HFFc6 (cell line): ENCODE measurements at regions not wholly inside any gene's neighbourhood (a gene's known extent, or its start where the extent isn't known, plus 50 kb on each side); places are given as distances from the start of the nearest gene placed in this dataset.

Experiments
- DNase-seq: peaks from one replicate; pipeline ENCODE4 v3.0.0-alpha.2; 2018
- H3K27ac Mint-ChIP-seq: 2 replicates; pipeline ENCODE4 v1.8.0; 2020; ENCODE audit warnings: mild to moderate bottlenecking, mixed read lengths
- H3K27me3 Mint-ChIP-seq: 2 replicates; pipeline ENCODE4 v1.8.0; 2021; ENCODE audit warnings: mild to moderate bottlenecking, moderate library complexity, mixed read lengths; ENCODE audit not compliant: insufficient read depth
- H3K36me3 Mint-ChIP-seq: 2 replicates; pipeline ENCODE4 v1.8.0; 2021; ENCODE audit warnings: low read depth, mixed read lengths
- H3K4me1 Mint-ChIP-seq: 2 replicates; pipeline ENCODE4 v1.8.0; 2020; ENCODE audit warnings: low read depth, mixed read lengths
- H3K4me3 Mint-ChIP-seq: 2 replicates; pipeline ENCODE4 v1.8.0; 2020; ENCODE audit warnings: mild to moderate bottlenecking, moderate library complexity, mixed read lengths
- H3K9me3 Mint-ChIP-seq: 2 replicates; pipeline ENCODE4 v1.8.0; 2020; ENCODE audit warnings: mild to moderate bottlenecking, mixed read lengths
- TF ChIP-seq, protein P1 (sequence below): fragments of 200-600 bp; sonication (generic); IDR thresholded peaks from 2 replicates; pipeline ENCODE4 v1.5.0; 2021; ENCODE audit warnings: antibody characterized with exemption, mild to moderate bottlenecking

DNA sequence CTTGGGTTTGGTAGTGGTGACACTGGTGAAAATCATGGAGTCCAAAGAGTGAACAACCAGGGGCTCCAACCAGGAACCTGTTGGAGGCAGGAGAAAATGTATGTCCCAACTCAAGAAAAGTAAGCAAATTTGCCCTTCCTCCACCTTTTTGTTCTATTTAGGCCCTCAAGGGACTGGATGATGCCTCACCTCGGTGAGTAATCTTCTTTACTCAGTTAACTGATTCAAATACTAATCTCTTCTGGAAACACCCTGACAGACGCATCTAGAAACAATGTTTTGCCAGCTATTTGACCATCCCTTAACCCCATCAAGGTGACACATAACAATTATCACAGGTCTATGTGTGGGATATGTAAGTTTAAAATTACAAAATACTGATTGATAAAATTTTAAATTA, 272.4 kb upstream of the FOXG1 start:
- Mint-ChIP-seq H3K9me3 (peaks cover 30% of the 10 kb centered on the region), H3K27me3 (no peaks in the 10 kb centered on the region), H3K4me3 (no peak overlapping the region), H3K36me3 (no peaks in the 10 kb centered on the region; the same call in 1 of the 2 replicates), H3K27ac (no peak overlapping the region), H3K4me1 (no peaks in the 10 kb centered on the region)
- TF ChIP-seq, protein P1, sequence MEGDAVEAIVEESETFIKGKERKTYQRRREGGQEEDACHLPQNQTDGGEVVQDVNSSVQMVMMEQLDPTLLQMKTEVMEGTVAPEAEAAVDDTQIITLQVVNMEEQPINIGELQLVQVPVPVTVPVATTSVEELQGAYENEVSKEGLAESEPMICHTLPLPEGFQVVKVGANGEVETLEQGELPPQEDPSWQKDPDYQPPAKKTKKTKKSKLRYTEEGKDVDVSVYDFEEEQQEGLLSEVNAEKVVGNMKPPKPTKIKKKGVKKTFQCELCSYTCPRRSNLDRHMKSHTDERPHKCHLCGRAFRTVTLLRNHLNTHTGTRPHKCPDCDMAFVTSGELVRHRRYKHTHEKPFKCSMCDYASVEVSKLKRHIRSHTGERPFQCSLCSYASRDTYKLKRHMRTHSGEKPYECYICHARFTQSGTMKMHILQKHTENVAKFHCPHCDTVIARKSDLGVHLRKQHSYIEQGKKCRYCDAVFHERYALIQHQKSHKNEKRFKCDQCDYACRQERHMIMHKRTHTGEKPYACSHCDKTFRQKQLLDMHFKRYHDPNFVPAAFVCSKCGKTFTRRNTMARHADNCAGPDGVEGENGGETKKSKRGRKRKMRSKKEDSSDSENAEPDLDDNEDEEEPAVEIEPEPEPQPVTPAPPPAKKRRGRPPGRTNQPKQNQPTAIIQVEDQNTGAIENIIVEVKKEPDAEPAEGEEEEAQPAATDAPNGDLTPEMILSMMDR, result no peak
- DNase-seq, result no peak

DNA sequence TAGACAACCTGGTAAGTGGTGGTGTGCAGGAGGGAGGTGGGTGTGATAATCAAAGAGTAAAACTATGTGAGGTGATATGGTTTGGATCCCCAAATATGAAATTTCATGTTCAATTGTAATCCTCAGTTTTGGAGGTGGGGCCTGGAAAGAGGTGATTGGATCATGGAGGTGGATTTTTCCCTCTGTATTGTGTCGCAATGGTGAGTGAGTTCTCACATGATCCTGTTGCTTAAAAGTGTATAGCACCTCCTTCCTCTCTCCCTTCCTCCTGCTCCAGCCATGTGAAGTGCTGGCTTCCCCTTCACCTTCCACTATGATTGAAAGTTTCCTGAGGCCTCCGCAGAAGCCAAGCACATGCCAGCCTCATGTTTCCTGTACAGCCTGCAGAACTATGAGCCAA, 270.2 kb upstream of the FOXG1 start:
- TF ChIP-seq, protein P1, result no peak
- Mint-ChIP-seq H3K27me3 (no peaks in the 10 kb centered on the region), H3K27ac (no peak overlapping the region), H3K36me3 (no peaks in the 10 kb centered on the region; the same call in 1 of the 2 replicates), H3K4me1 (no peaks in the 10 kb centered on the region), H3K4me3 (no peak overlapping the region), H3K9me3 (peaks cover 40% of the 10 kb centered on the region)
- DNase-seq, result no peak

DNA sequence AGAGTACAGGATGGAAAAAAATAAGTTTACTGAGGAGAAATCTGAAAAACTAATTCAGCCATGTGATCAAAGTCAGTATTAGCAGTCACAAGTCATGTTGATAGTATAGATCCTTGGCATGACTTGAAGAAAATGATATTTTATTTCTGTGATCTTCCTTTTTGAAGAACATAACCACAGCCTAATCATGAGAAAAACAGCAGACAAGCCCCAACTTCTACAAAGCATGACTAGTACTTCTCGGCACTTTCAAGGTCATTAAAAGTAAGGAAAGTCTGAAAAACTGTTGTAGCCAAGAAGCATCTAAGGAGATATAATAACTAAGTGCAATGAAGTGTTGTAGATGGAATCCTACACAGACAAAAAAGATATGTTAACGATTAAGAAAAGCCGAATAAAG, 264.1 kb upstream of the FOXG1 start:
- no peaks in the 10 kb centered on the region for H3K4me1 Mint-ChIP-seq
- TF ChIP-seq, protein P1, result no peak
- no peaks in the 10 kb centered on the region for H3K27me3 Mint-ChIP-seq
- H3K36me3 Mint-ChIP-seq, result peaks cover 1% of the 10 kb centered on the region; the same call in 1 of the 2 replicates
- no peak overlapping the region for H3K27ac Mint-ChIP-seq
- no peak overlapping the region for H3K4me3 Mint-ChIP-seq
- H3K9me3 Mint-ChIP-seq, result peaks cover 54% of the 10 kb centered on the region
- no peak for DNase-seq

DNA sequence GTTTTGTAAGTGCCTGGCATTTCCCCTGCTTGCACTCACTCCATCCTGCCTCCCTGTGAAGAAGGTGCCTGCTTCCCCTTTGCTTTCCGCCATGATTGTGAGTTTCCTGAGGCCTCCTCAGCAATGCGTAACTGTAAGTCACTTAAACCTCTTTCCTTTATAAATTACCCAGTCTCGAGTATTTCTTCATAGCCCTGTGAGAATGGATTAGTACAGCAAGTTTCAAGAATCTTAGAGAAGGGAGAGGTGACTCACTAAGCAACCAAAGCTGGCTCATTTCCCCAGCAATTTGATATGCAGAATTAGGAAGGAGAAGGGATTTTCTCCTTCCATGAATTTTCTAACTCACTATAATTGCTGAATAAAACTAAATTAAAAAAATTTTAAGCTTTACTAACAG, 251.0 kb upstream of the FOXG1 start:
- DNase-seq, result no peak
- TF ChIP-seq, protein P1, result no peak
- Mint-ChIP-seq H3K27me3 (no peaks in the 10 kb centered on the region; the same call in 1 of the 2 replicates), H3K4me1 (no peaks in the 10 kb centered on the region), H3K4me3 (no peak overlapping the region), H3K36me3 (no peaks in the 10 kb centered on the region; the same call in 1 of the 2 replicates), H3K27ac (no peak overlapping the region), H3K9me3 (peaks cover 43% of the 10 kb centered on the region)

DNA sequence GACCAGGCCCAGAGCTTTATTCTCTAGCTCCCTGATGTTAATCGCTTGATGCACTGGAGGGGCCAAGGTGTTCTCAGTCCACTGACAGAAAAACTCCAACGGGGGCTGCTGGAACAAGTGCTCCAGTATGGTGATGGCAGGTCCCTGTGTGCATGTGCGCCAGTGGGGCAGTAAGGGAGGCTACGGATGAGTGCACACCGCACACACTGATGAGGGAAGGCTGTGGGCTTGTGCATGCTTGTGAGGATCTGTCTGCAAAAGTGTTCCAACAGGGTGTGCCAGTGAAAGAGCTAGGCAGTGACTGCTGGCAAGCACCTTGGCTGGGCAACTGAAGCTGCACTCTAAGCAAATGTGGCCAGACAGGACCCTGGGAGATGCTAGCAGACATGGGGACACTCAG, 229.7 kb upstream of the FOXG1 start:
- H3K4me3 Mint-ChIP-seq, result no peak overlapping the region
- no peaks in the 10 kb centered on the region for H3K4me1 Mint-ChIP-seq
- H3K9me3 Mint-ChIP-seq, result peaks cover 75% of the 10 kb centered on the region
- H3K27me3 Mint-ChIP-seq, result no peaks in the 10 kb centered on the region; the same call in 1 of the 2 replicates
- H3K27ac Mint-ChIP-seq, result no peak overlapping the region
- TF ChIP-seq, protein P1, result no peak
- no peak for DNase-seq
- H3K36me3 Mint-ChIP-seq, result peaks cover 5% of the 10 kb centered on the region; the same call in 1 of the 2 replicates

DNA sequence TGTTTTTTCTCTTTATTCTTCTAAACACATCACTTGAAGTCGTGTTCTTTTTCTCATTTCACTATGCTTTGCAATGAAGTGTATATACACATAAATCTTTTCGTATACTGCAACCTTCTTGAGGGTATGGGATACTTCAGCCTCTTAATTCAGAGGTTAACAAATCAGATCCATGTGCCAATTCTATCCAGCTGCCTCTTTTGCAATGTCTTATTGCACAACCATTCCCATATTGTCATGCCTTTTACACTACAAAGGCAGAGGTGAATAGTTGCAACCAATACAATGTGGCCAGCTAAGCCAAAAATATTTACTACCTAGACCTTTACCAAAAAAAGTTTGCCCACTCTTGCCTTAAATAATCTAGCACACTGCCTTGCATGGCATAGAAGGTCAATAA, 224.5 kb upstream of the FOXG1 start:
- H3K4me1 Mint-ChIP-seq, result no peaks in the 10 kb centered on the region
- no peak overlapping the region for H3K4me3 Mint-ChIP-seq
- no peaks in the 10 kb centered on the region for H3K36me3 Mint-ChIP-seq
- H3K27me3 Mint-ChIP-seq, result no peaks in the 10 kb centered on the region; the same call in 1 of the 2 replicates
- H3K27ac Mint-ChIP-seq, result no peak overlapping the region
- peaks cover 44% of the 10 kb centered on the region for H3K9me3 Mint-ChIP-seq
- DNase-seq, result no peak
- TF ChIP-seq, protein P1, result no peak
